Left lung (tissue), 4 donors: ENCODE measurements at regions not wholly inside any gene's neighbourhood (a gene's known extent, or its start where the extent isn't known, plus 50 kb on each side); places are given as distances from the start of the nearest gene placed in this dataset.
"Not testable (repeated sequence)": the region's sequence is repeated elsewhere in the genome, so short reads cannot be mapped to it uniquely, and the experiment has no call there.

Experiments
- ATAC-seq: fragments of 200-7000 bp; cut with Tn5 transposase; one replicate; pipeline ENCODE4 v1.9.1; 2020; ENCODE audit warnings: moderate library complexity
- DNase-seq, 4 donors: peaks; one replicate each; pipeline ENCODE4 v3.0.0-alpha.2; 2013 to 2020
- H3K27ac ChIP-seq, 2 donors: fragments of 200-600 bp; sonication (generic) in 1 of 2; one replicate each; pipeline versions ENCODE4 v1.5.0 to v1.8.0; 2020 to 2021
- H3K27me3 ChIP-seq, 2 donors: fragments of 200-600 bp; sonication (generic) in 1 of 2; one replicate each; pipeline versions ENCODE4 v1.5.0 to v1.8.0; 2020 to 2021
- H3K36me3 ChIP-seq, 2 donors: fragments of 200-600 bp; sonication (generic) in 1 of 2; one replicate each; pipeline versions ENCODE4 v1.5.0 to v1.8.0; 2020 to 2021
- H3K4me1 ChIP-seq, 2 donors: fragments of 200-600 bp; one replicate each; pipeline ENCODE4 v1.8.0; 2021
- H3K4me3 ChIP-seq, 2 donors: fragments of 200-600 bp; sonication (generic) in 1 of 2; one replicate each; pipeline versions ENCODE4 v1.5.0 to v1.8.0; 2020 to 2021; ENCODE audit warnings: mild to moderate bottlenecking in 1 of 2
- H3K9me3 ChIP-seq, 2 donors: fragments of 200-600 bp; sonication (generic) in 1 of 2; one replicate each; pipeline versions ENCODE4 v1.5.0 to v1.8.0; 2020 to 2021
- intact Hi-C, 2 donors: fragments of 100-400 bp; cut with DNase I; formaldehyde crosslinking; loops; one replicate each; pipeline versions ENCODE4 v1.11.2 to v1.14.2; 2022
- TF ChIP-seq, protein P1 (sequence below), 2 donors: fragments of 200-600 bp; sonication (generic) in 1 of 2; IDR thresholded peaks; one replicate each; pipeline versions ENCODE4 v1.5.0 to v1.8.0; 2021; ENCODE audit warnings: antibody characterized with exemption in 2 of 2
- donor health status: DM: no; HTN: yes; CAD: no.
- donor health status: DM: no; HTN: no; CAD: no.

DNA sequence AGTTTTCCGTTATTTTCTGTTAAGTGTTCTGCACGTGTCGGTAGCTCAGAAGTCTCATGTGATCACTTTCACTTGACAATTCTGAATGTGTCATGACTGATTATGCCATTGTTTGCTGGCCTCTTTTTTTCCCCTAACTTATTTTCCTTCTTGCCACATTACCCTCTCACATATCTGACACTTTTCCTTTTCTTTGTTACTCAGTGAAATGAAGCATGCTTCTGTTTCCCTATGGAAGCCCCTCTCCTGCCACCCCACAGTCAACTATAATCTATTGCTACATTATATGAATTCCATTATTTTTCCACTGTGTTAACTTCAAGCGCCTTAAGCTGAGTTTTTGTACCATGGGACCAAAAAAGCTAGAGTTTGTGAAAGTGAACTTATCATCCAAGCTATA lies 531.6 kb upstream of the HS3ST5 start:
- no peaks in the 10 kb centered on the region for H3K4me1 ChIP-seq
- TF ChIP-seq, protein P1, sequence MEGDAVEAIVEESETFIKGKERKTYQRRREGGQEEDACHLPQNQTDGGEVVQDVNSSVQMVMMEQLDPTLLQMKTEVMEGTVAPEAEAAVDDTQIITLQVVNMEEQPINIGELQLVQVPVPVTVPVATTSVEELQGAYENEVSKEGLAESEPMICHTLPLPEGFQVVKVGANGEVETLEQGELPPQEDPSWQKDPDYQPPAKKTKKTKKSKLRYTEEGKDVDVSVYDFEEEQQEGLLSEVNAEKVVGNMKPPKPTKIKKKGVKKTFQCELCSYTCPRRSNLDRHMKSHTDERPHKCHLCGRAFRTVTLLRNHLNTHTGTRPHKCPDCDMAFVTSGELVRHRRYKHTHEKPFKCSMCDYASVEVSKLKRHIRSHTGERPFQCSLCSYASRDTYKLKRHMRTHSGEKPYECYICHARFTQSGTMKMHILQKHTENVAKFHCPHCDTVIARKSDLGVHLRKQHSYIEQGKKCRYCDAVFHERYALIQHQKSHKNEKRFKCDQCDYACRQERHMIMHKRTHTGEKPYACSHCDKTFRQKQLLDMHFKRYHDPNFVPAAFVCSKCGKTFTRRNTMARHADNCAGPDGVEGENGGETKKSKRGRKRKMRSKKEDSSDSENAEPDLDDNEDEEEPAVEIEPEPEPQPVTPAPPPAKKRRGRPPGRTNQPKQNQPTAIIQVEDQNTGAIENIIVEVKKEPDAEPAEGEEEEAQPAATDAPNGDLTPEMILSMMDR (IDR thresholded peaks at IDR 0.05) = no peak
- H3K27me3 ChIP-seq = no peaks in the 10 kb centered on the region
- ATAC-seq (no peak), DNase-seq (no peak)
- no peak overlapping the region for H3K27ac ChIP-seq
- no peak overlapping the region for H3K4me3 ChIP-seq
- H3K9me3 ChIP-seq = no peaks in the 10 kb centered on the region
- intact Hi-C loops = no loop called here
- H3K36me3 ChIP-seq = no peaks in the 10 kb centered on the region

- H3K4me3 ChIP-seq = not testable (repeated sequence)
Observed at GRCh38 chr6:114865506-114865905, 522.7 kb upstream of the HS3ST5 start.

GRCh38 chr6:114863610-114864009 lies 520.8 kb upstream of the HS3ST5 start:
- DNase-seq (no peak), ATAC-seq (no peak)
- H3K4me1 ChIP-seq = no peaks in the 10 kb centered on the region
- peaks cover 0 to 5% of the 10 kb centered on the region in 2 donors for H3K9me3 ChIP-seq
- TF ChIP-seq, protein P1 (IDR thresholded peaks at IDR 0.05) = no peak
- intact Hi-C loops = no loop called here
- no peak overlapping the region for H3K4me3 ChIP-seq
- no peaks in the 10 kb centered on the region for H3K27me3 ChIP-seq
- no peak overlapping the region for H3K27ac ChIP-seq
- no peaks in the 10 kb centered on the region for H3K36me3 ChIP-seq

More at GRCh38 chr6:114865506-114865905, 522.7 kb upstream of the HS3ST5 start:
- intact Hi-C loops, H3K4me1 ChIP-seq, H3K27me3 ChIP-seq, H3K27ac ChIP-seq, H3K9me3 ChIP-seq, ATAC-seq, H3K36me3 ChIP-seq: not testable (repeated sequence)
- peak in 1 of 4 donors; percentile 48 for DNase-seq

- no peak overlapping the region for H3K27ac ChIP-seq
- ATAC-seq (no peak), DNase-seq (no peak)
- TF ChIP-seq, protein P1 (IDR thresholded peaks at IDR 0.05) = no peak
- H3K27me3 ChIP-seq = no peaks in the 10 kb centered on the region
- intact Hi-C loops = no loop called here
- no peak overlapping the region for H3K4me3 ChIP-seq
- no peaks in the 10 kb centered on the region for H3K36me3 ChIP-seq
- H3K9me3 ChIP-seq = peaks cover 0 to 5% of the 10 kb centered on the region in 2 donors
- no peaks in the 10 kb centered on the region for H3K4me1 ChIP-seq
Observed at GRCh38 chr6:114862819-114863218, 520.0 kb upstream of the HS3ST5 start.

DNA sequence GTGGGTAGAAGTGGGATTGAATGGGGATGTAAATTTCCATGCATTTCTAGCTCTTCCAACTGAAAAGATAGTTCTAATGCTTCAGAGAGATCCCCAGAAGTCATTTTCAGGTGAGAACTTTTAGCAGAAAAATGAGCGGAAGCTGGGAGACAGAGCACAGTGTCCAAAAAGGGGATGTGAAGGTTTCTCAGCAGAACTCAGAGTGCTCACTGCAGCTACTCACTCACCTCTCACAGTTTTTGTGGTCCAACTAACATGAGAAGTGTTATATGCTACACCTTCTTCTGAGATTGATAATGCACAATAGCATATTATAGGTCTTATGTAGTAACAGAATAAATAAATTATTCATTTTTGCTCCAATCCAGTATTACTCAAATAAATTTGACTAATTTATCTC lies 519.2 kb upstream of the HS3ST5 start:
- Histone ChIP-seq H3K27ac (no peak overlapping the region), H3K36me3 (no peaks in the 10 kb centered on the region), H3K27me3 (no peaks in the 10 kb centered on the region), H3K4me1 (no peaks in the 10 kb centered on the region), H3K9me3 (peaks cover 0 to 5% of the 10 kb centered on the region in 2 donors), H3K4me3 (no peak overlapping the region)
- no peak for ATAC-seq
- TF ChIP-seq, protein P1 (IDR thresholded peaks at IDR 0.05) = no peak
- intact Hi-C loops = no loop called here
- no peak for DNase-seq

GRCh38 chr6:114844359-114844758 lies 501.5 kb upstream of the HS3ST5 start:
- H3K27ac ChIP-seq = no peak overlapping the region
- no peaks in the 10 kb centered on the region for H3K27me3 ChIP-seq
- DNase-seq (no peak), ATAC-seq (no peak)
- H3K4me1 ChIP-seq = no peaks in the 10 kb centered on the region
- peaks cover 0 to 6% of the 10 kb centered on the region in 2 donors for H3K9me3 ChIP-seq
- H3K4me3 ChIP-seq = no peak overlapping the region
- intact Hi-C loops = no loop called here
- TF ChIP-seq, protein P1 (IDR thresholded peaks at IDR 0.05) = no peak
- H3K36me3 ChIP-seq = no peaks in the 10 kb centered on the region
